K562 (cell line): ENCODE measurements at regions not wholly inside any gene's neighbourhood (a gene's known extent, or its start where the extent isn't known, plus 50 kb on each side); places are given as distances from the start of the nearest gene placed in this dataset.

Experiments
- ATAC-seq: fragments of 200-7000 bp; cut with Tn5 transposase; 3 replicates; pipeline ENCODE4 v1.9.1; 2020; ENCODE audit warnings: moderate library complexity
- BruUV-seq: library from RNA; stranded (reverse); fragments of 400-500 nt; replicated peaks from 2 replicates; lab custom pipeline; 2021; lab: Mats Ljungman, UMichigan
- CTCF ChIA-PET: fragments of 300-600 bp; formaldehyde crosslinking; extraction: SDS; loops from one replicate; lab custom pipeline; 2021; ENCODE audit warnings: low intra/inter-chr PET ratio; lab: Yijun Ruan, JAX
- POLR2A ChIA-PET: fragments of 300-600, 350-650 bp; sonication (Branson Sonifier 250); formaldehyde crosslinking; extraction: SDS; loops from one replicate; lab custom pipeline; 2021; ENCODE audit warnings: antibody characterized with exemption, inconsistent platforms; lab: Yijun Ruan, JAX
- DNase-seq, 4 experiments: peaks; one replicate each; pipeline versions ENCODE4 v3.0.0 to v3.0.0-alpha.2; 2011 to 2018; ENCODE audit warnings: low spot score in 3 of 4, mixed read lengths in 3 of 4; ENCODE audit errors: extremely low read depth in 1 of 4
- FAIRE-seq: peaks from 2 replicates; lab custom pipeline; 2011; peaks lifted over from hg19 to GRCh38; lab: Jason Lieb, UNC
- H2AFZ ChIP-seq: 2 replicates; pipeline ENCODE4 v1.6.0; 2011; ENCODE audit warnings: low read depth, low read length, control low read depth, inconsistent platforms
- H3K27ac ChIP-seq: fragments of 200-600 bp; 3 replicates; pipeline ENCODE4 v1.8.0; 2011; ENCODE audit warnings: low read depth, mild to moderate bottlenecking, control low read depth, inconsistent platforms, low read length, moderate library complexity, mixed read lengths; ENCODE audit errors: extremely low read depth
- H3K27me3 ChIP-seq, 2 experiments: fragments of 300-600 bp in 1 of 2; 2 replicates in 1 of 2; 3 replicates in 1 of 2; pipeline versions ENCODE4 v1.6.0 to v1.8.0; 2011; ENCODE audit warnings: inconsistent platforms in 2 of 2, low read length in 2 of 2, mild to moderate bottlenecking in 1 of 2, mixed read lengths in 1 of 2, moderate library complexity in 1 of 2; ENCODE audit not compliant: control insufficient read depth in 2 of 2, insufficient read depth in 2 of 2
- H3K36me3 ChIP-seq: fragments of 300-600 bp; 3 replicates; pipeline ENCODE4 v1.8.0; 2011; ENCODE audit warnings: mild to moderate bottlenecking, low read length, inconsistent platforms; ENCODE audit not compliant: control insufficient read depth, insufficient read depth
- H3K4me1 ChIP-seq, 2 experiments: fragments of 200-600 bp in 1 of 2; replicated peaks in 1 of 2; 2 replicates in 1 of 2; 3 replicates in 1 of 2; pipeline versions ENCODE4 v1.5.1 to v1.8.0; 2011; ENCODE audit warnings: inconsistent platforms in 2 of 2, low read length in 2 of 2, mild to moderate bottlenecking in 1 of 2, mixed read lengths in 1 of 2, moderate library complexity in 1 of 2; ENCODE audit not compliant: control insufficient read depth in 2 of 2, insufficient read depth in 2 of 2
- H3K4me2 ChIP-seq: 2 replicates; pipeline ENCODE4 v1.6.1; 2011; ENCODE audit warnings: low read length, control low read depth, inconsistent platforms, mixed read lengths; ENCODE audit not compliant: insufficient read depth
- H3K4me3 ChIP-seq: fragments of 200-600 bp; sonication (generic), shearing (Covaris generic); 2 replicates; pipeline ENCODE4 v1.5.1; 2016; ENCODE audit warnings: control low read depth, inconsistent platforms
- H3K79me2 ChIP-seq: fragments of 200-600 bp; 3 replicates; pipeline ENCODE4 v1.8.0; 2011; ENCODE audit warnings: low read length, inconsistent platforms; ENCODE audit not compliant: control insufficient read depth, insufficient read depth
- H3K9ac ChIP-seq, 2 experiments: 2 replicates each; pipeline versions ENCODE4 v1.6.0 to v1.6.1; 2011; ENCODE audit warnings: low read depth in 2 of 2, low read length in 2 of 2, control low read depth in 1 of 2, inconsistent platforms in 1 of 2, mild to moderate bottlenecking in 1 of 2, mixed read lengths in 1 of 2; ENCODE audit not compliant: insufficient read depth in 1 of 2
- H3K9me1 ChIP-seq: one replicate; pipeline ENCODE4 v1.6.0; 2011; ENCODE audit warnings: inconsistent platforms, mild to moderate bottlenecking, low read length, moderate library complexity; ENCODE audit not compliant: control insufficient read depth, insufficient read depth
- H3K9me3 ChIP-seq: replicated peaks from 2 replicates; pipeline ENCODE4 v1.5.1; 2011; ENCODE audit warnings: low read depth, low read length, inconsistent platforms; ENCODE audit not compliant: control insufficient read depth, insufficient read depth
- H4K20me1 ChIP-seq: replicated peaks from 2 replicates; pipeline ENCODE4 v1.6.1; 2011; ENCODE audit warnings: low read length, inconsistent platforms, mixed read lengths; ENCODE audit not compliant: control insufficient read depth, insufficient read depth
- CC2D1A ChIP-seq: fragments of 450-650 bp; IDR thresholded peaks from 2 replicates; pipeline ENCODE4 v1.6.1; 2017; ENCODE audit warnings: mild to moderate bottlenecking
- CHD4 ChIP-seq: fragments of 200-600 bp; sonication (generic); IDR thresholded peaks from 3 replicates; pipeline ENCODE4 v1.6.1; 2012; ENCODE audit warnings: low read depth, mild to moderate bottlenecking, mixed read lengths, low read length, inconsistent platforms; ENCODE audit not compliant: insufficient read depth, insufficient replicate concordance, poor library complexity, severe bottlenecking
- ETV1 ChIP-seq: fragments of 450-650 bp; conservative IDR thresholded peaks from 2 replicates; pipeline ENCODE4 v1.6.1; 2016; ENCODE audit warnings: missing genetic modification characterization, control low read depth, low read depth, missing compliant biosample characterization
- HMG20A ChIP-seq: fragments of 450-650 bp; formaldehyde crosslinking; conservative IDR thresholded peaks from 2 replicates; pipeline ENCODE4 v1.4.0; 2020; ENCODE audit warnings: mild to moderate bottlenecking, mixed read lengths
- KDM4B ChIP-seq, 2 experiments: fragments of 450-650 bp in 1 of 2; sonication (generic) in 1 of 2; IDR thresholded peaks; 2 replicates each; pipeline ENCODE4 v1.6.1; 2016 to 2017; ENCODE audit warnings: borderline replicate concordance in 2 of 2, antibody characterized with exemption in 1 of 2, low read depth in 1 of 2, mild to moderate bottlenecking in 1 of 2
- NFE2L1 ChIP-seq: fragments of 450-650 bp; IDR thresholded peaks from 2 replicates; pipeline ENCODE4 v1.6.1; 2016; ENCODE audit warnings: missing genetic modification characterization, low read depth, mild to moderate bottlenecking, missing compliant biosample characterization, moderate library complexity, borderline replicate concordance
- SMARCB1 ChIP-seq: IDR thresholded peaks from 2 replicates; pipeline ENCODE4 v1.6.1; 2011; ENCODE audit warnings: improper control_type of control experiment, low read depth; ENCODE audit not compliant: insufficient read length
- ZNF41 ChIP-seq: fragments of 250-450 bp; sonication (Bioruptor Pico); conservative IDR thresholded peaks from 2 replicates; pipeline ENCODE4 v1.4.0; 2020; ENCODE audit warnings: mild to moderate bottlenecking
- ZNF766 ChIP-seq: fragments of 200-800 bp; sonication (Bioruptor generic); conservative IDR thresholded peaks from 2 replicates; pipeline ENCODE4 v1.6.1; 2016; ENCODE audit warnings: missing genetic modification characterization, missing compliant biosample characterization
- WGBS: fragments of 100-300 bp; shearing (Covaris generic); methylation state at CpG from one replicate; pipeline ENCODE4 v1.1.6; 2016; ENCODE audit warnings: low coverage, mixed read lengths; ENCODE audit not compliant: insufficient coverage; ENCODE audit errors: missing lambda C conversion rate; 5-methylcytosine and 5-hydroxymethylcytosine counted together
- in situ Hi-C: fragments of 300-500 bp; cut with MboI; formaldehyde crosslinking; loops from 4 replicates; pipeline ENCODE4 v1.15.0; 2018; ENCODE audit warnings: inconsistent platforms, mixed read lengths
- intact Hi-C: fragments of 100-400 bp; cut with micrococcal nuclease; formaldehyde crosslinking; loops from 2 replicates; pipeline ENCODE4 v1.14.2; 2022
- TF ChIP-seq, protein P1 (sequence below): fragments of 450-650 bp; formaldehyde crosslinking; IDR thresholded peaks from 2 replicates; pipeline ENCODE4 v1.4.0; 2020; ENCODE audit warnings: mild to moderate bottlenecking, moderate library complexity
- TF ChIP-seq, protein P2 (sequence below): fragments of 450-650 bp; formaldehyde crosslinking; IDR thresholded peaks from 2 replicates; pipeline ENCODE4 v1.4.0; 2022; ENCODE audit warnings: missing genetic modification characterization

DNA sequence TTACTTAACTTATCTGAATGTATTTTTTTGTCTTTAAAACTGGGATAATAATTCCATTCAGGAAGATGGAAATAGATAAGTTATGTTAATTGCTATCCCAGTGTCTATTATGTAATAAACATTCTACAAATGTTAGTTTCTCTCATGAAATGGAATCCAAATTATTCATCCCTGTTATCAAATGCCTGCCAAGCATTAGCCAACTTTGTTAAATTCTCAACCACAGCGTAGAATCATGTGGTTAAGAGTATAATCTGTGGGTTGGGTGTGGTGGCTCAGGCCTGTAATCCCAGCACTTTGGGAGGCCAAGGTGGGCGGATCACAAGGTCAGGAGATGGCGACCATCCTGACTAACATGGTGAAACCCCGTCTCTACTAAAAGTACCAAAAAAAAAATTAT, 912.9 kb upstream of the SEMA6A start:
- POLR2A ChIA-PET, result no interaction called here
- no peak overlapping the region for H3K27ac ChIP-seq
- no peaks in the 10 kb centered on the region for H3K9me3 ChIP-seq
- H3K79me2 ChIP-seq, result no peaks in the 10 kb centered on the region
- no peak overlapping the region for H2AFZ ChIP-seq
- no peak for DNase-seq
- H3K4me2 ChIP-seq, result no peak overlapping the region
- in situ Hi-C loops (no loop called here), intact Hi-C loops (no loop called here)
- WGBS, result 0% methylated on average over 4 of the region's 4 CpGs
- no peak overlapping the region for H3K9ac ChIP-seq
- no peaks in the 10 kb centered on the region for H4K20me1 ChIP-seq
- no peaks in the 10 kb centered on the region for H3K36me3 ChIP-seq
- H3K9me1 ChIP-seq, result no peaks in the 10 kb centered on the region
- no peak for ATAC-seq
- no peak for FAIRE-seq
- no peaks in the 10 kb centered on the region for H3K27me3 ChIP-seq
- BruUV-seq, result no TSS peak
- H3K4me3 ChIP-seq, result no peak overlapping the region
- H3K4me1 ChIP-seq, result no peaks in the 10 kb centered on the region
- CTCF ChIA-PET, result no interaction called here
- TF ChIP-seq CHD4 (no peak), NFE2L1 (no peak), ETV1 (tag) (no peak), ZNF766 (CRISPR knock-in tag) (no peak), ZNF41 (no peak), KDM4B (IDR thresholded peaks at IDR 0.05; ENCODE audit: borderline replicate concordance in 2 of 2, low read depth in 1 of 2) (no peak), SMARCB1 (no peak), HMG20A (CRISPR knock-in tag) (no peak), CC2D1A (no peak)
- TF ChIP-seq, protein P1, sequence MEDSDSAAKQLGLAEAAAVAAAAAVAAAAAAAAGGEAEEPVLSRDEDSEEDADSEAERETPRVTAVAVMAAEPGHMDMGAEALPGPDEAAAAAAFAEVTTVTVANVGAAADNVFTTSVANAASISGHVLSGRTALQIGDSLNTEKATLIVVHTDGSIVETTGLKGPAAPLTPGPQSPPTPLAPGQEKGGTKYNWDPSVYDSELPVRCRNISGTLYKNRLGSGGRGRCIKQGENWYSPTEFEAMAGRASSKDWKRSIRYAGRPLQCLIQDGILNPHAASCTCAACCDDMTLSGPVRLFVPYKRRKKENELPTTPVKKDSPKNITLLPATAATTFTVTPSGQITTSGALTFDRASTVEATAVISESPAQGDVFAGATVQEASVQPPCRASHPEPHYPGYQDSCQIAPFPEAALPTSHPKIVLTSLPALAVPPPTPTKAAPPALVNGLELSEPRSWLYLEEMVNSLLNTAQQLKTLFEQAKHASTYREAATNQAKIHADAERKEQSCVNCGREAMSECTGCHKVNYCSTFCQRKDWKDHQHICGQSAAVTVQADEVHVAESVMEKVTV, result no peak
- TF ChIP-seq, protein P2, sequence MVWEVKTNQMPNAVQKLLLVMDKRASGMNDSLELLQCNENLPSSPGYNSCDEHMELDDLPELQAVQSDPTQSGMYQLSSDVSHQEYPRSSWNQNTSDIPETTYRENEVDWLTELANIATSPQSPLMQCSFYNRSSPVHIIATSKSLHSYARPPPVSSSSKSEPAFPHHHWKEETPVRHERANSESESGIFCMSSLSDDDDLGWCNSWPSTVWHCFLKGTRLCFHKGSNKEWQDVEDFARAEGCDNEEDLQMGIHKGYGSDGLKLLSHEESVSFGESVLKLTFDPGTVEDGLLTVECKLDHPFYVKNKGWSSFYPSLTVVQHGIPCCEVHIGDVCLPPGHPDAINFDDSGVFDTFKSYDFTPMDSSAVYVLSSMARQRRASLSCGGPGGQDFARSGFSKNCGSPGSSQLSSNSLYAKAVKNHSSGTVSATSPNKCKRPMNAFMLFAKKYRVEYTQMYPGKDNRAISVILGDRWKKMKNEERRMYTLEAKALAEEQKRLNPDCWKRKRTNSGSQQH (CRISPR knock-in tag), result no peak
